Esophagus squamous epithelium (tissue), 4 donors: ENCODE measurements at regions not wholly inside any gene's neighbourhood (a gene's known extent, or its start where the extent isn't known, plus 50 kb on each side); places are given as distances from the start of the nearest gene placed in this dataset.

Experiments
- POLR2A ChIP-seq, 4 donors: fragments of 450-650 bp; IDR thresholded peaks; one replicate each; pipeline ENCODE4 v1.6.1; 2017; ENCODE audit warnings: antibody characterized with exemption in 4 of 4, mild to moderate bottlenecking in 4 of 4, moderate library complexity in 3 of 4
- TF ChIP-seq, protein P1 (sequence below), 6 experiments: fragments of 450-650 bp in 4 of 6; fragments of 200-600 bp in 2 of 6; sonication (generic) in 2 of 6; IDR thresholded peaks; one replicate each; pipeline ENCODE4 v1.5.1; 2016 to 2019; ENCODE audit warnings: antibody characterized with exemption in 6 of 6, mild to moderate bottlenecking in 4 of 6, moderate library complexity in 4 of 6

DNA sequence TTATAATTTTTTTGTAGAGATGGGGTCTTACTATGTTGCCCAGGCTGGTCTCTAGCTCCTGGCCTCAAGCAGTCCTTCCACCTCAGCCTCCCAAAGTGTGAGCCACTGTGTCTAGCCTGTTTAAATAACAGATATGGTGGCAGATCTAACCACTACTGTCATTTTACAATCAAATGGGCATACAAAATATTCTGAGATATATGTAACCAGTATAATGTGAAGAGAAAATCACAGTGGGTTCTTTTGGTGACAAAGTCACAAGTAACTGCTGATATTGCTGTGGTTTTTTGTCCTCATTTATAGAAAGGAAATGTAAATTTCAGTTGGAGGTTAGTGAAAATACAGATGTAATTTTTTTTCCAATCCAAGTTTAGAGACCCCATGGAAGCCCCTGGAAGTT is 58.6 kb upstream of the ARHGEF3 start:
- TF ChIP-seq, protein P1, sequence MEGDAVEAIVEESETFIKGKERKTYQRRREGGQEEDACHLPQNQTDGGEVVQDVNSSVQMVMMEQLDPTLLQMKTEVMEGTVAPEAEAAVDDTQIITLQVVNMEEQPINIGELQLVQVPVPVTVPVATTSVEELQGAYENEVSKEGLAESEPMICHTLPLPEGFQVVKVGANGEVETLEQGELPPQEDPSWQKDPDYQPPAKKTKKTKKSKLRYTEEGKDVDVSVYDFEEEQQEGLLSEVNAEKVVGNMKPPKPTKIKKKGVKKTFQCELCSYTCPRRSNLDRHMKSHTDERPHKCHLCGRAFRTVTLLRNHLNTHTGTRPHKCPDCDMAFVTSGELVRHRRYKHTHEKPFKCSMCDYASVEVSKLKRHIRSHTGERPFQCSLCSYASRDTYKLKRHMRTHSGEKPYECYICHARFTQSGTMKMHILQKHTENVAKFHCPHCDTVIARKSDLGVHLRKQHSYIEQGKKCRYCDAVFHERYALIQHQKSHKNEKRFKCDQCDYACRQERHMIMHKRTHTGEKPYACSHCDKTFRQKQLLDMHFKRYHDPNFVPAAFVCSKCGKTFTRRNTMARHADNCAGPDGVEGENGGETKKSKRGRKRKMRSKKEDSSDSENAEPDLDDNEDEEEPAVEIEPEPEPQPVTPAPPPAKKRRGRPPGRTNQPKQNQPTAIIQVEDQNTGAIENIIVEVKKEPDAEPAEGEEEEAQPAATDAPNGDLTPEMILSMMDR (IDR thresholded peaks at IDR 0.05): no peak
- no peak for TF ChIP-seq POLR2A (IDR thresholded peaks at IDR 0.05)
